Colonic mucosa (tissue), 4 donors: ENCODE measurements at regions not wholly inside any gene's neighbourhood (a gene's known extent, or its start where the extent isn't known, plus 50 kb on each side); places are given as distances from the start of the nearest gene placed in this dataset.

Experiments
- DNase-seq: peaks from one replicate; pipeline ENCODE4 v3.0.0-alpha.2; 2020
- H3K27ac ChIP-seq: fragments of 200-600 bp; one replicate; pipeline ENCODE4 v1.8.0; 2021
- H3K27me3 ChIP-seq: fragments of 200-600 bp; one replicate; pipeline ENCODE4 v1.8.0; 2021
- H3K36me3 ChIP-seq: fragments of 200-600 bp; one replicate; pipeline ENCODE4 v1.8.0; 2021
- H3K4me1 ChIP-seq: fragments of 200-600 bp; one replicate; pipeline ENCODE4 v1.8.0; 2021; ENCODE audit warnings: mild to moderate bottlenecking
- H3K4me3 ChIP-seq: fragments of 200-600 bp; one replicate; pipeline ENCODE4 v1.8.0; 2021
- H3K9ac ChIP-seq, 2 donors: one replicate each; pipeline ENCODE4 v1.7.0; 2013; ENCODE audit warnings: control low read depth in 2 of 2, low read depth in 2 of 2, low read length in 2 of 2
- H3K9me3 ChIP-seq: fragments of 200-600 bp; one replicate; pipeline ENCODE4 v1.8.0; 2021
- CTCF ChIP-seq: fragments of 200-600 bp; IDR thresholded peaks from one replicate; pipeline ENCODE4 v1.8.0; 2022; ENCODE audit warnings: antibody characterized with exemption, mild to moderate bottlenecking
- intact Hi-C: fragments of 100-400 bp; cut with DNase I; formaldehyde crosslinking; loops from one replicate; pipeline ENCODE4 v1.14.1; 2022
- donor health status: healthy.
- donor health status: DM: no; HTN: no; CAD: no.
- donor health status: DM: no; HTN: no; CAD: no.

GRCh38 chr15:70286113-70286806 lies 188.5 kb upstream of the TLE3 start:
- no peaks in the 10 kb centered on the region for H3K27me3 ChIP-seq
- no peak for DNase-seq
- no peaks in the 10 kb centered on the region for H3K36me3 ChIP-seq
- no peaks in the 10 kb centered on the region for H3K9me3 ChIP-seq
- intact Hi-C loops, result no loop called here
- TF ChIP-seq CTCF, result no peak
- no peak overlapping the region for H3K9ac ChIP-seq
- H3K4me3 ChIP-seq, result no peak overlapping the region
- H3K27ac ChIP-seq, result no peak overlapping the region
- H3K4me1 ChIP-seq, result no peaks in the 10 kb centered on the region

DNA sequence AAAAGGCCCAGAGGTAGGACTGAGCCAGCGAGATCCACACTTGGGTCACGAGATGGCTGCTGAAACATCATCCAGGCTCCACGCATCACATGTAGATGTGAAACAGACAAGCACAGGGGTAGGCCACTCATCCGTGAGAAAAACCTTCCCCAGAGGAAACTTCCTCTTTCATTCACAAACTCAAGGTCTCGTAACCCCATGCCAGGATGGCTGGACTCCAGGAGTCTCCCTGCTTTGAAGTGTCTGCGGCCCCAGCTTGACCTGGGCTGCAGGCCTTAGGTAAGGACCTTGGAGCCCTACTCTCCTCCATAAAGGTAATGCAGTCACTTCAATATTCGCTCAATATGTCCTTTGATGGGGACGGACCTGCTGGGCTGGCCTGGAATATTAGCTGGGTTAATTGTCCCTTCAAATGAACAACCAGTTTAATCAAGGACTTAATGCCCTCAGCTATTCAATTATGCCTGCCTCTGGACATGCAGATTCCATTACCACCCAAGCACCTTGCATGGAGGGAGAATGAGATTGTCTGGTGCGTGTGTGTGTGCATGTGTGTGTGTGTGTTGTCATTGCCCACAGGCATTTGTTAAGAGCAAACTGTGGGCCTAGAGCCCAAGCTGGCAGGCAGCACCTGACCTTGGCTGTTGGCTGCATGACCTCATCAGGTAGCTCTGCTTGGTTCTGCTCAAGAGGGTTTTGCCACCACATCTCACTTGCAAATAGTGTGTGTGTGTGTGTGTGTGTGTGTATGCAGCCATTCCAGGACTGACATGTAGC lies 186.9 kb upstream of the TLE3 start:
- H3K9me3 ChIP-seq, result no peaks in the 10 kb centered on the region
- H3K9ac ChIP-seq, result no peak overlapping the region
- H3K36me3 ChIP-seq, result no peaks in the 10 kb centered on the region
- H3K27me3 ChIP-seq, result no peaks in the 10 kb centered on the region
- DNase-seq, result no peak
- no peaks in the 10 kb centered on the region for H3K4me1 ChIP-seq
- TF ChIP-seq CTCF, result no peak
- no peak overlapping the region for H3K27ac ChIP-seq
- no peak overlapping the region for H3K4me3 ChIP-seq
- intact Hi-C loops, result no loop called here

DNA sequence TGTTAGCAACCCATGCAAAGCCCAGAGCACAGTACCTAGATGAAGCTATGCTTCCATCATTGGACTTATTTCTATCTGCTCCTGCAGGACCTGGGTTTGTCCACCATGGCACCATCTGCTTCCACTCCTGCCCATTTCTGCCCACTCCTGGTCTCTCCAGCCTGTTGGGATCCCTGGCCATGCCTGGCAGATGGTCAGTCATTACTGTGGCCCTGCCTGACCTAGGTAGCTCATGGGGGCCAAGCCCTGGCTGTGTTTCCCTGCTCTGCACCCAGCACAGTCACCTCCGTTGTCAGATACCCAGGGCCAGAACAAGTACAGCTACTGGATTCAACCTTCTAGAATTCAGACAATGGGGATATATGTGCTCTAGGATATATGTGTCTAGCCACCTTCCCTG lies 185.8 kb upstream of the TLE3 start:
- no peak for TF ChIP-seq CTCF
- no peaks in the 10 kb centered on the region for H3K36me3 ChIP-seq
- intact Hi-C loops, result no loop called here
- DNase-seq, result no peak
- no peaks in the 10 kb centered on the region for H3K27me3 ChIP-seq
- H3K9me3 ChIP-seq, result no peaks in the 10 kb centered on the region
- H3K27ac ChIP-seq, result no peak overlapping the region
- H3K9ac ChIP-seq, result no peak overlapping the region
- H3K4me1 ChIP-seq, result no peaks in the 10 kb centered on the region
- no peak overlapping the region for H3K4me3 ChIP-seq

GRCh38 chr15:70281811-70282307 lies 184.1 kb upstream of the TLE3 start:
- TF ChIP-seq CTCF, result no peak
- no peaks in the 10 kb centered on the region for H3K27me3 ChIP-seq
- H3K27ac ChIP-seq, result no peak overlapping the region

GRCh38 chr15:70281261-70281810 lies 183.6 kb upstream of the TLE3 start:
- no peaks in the 10 kb centered on the region for H3K27me3 ChIP-seq
- no peak for TF ChIP-seq CTCF
- H3K9me3 ChIP-seq, result no peaks in the 10 kb centered on the region
- intact Hi-C loops, result no loop called here
- H3K27ac ChIP-seq, result no peak overlapping the region
- no peak overlapping the region for H3K4me3 ChIP-seq
- no peaks in the 10 kb centered on the region for H3K36me3 ChIP-seq
- no peaks in the 10 kb centered on the region for H3K4me1 ChIP-seq
- no peak for DNase-seq
- no peak overlapping the region for H3K9ac ChIP-seq

More at GRCh38 chr15:70281811-70282307, 184.1 kb upstream of the TLE3 start:
- intact Hi-C loops, result no loop called here
- no peaks in the 10 kb centered on the region for H3K9me3 ChIP-seq
- no peaks in the 10 kb centered on the region for H3K4me1 ChIP-seq
- H3K36me3 ChIP-seq, result no peaks in the 10 kb centered on the region
- H3K9ac ChIP-seq, result no peak overlapping the region
- H3K4me3 ChIP-seq, result no peak overlapping the region
- DNase-seq, result no peak
